ENCODE measurements at regions not wholly inside any gene's neighbourhood (a gene's known extent, or its start where the extent isn't known, plus 50 kb on each side); places are given as distances from the start of the nearest gene placed in this dataset.
A peak's percentile ranks its signal among the peaks of the same experiment; 100 is the strongest.
"Not testable (repeated sequence)": the region's sequence is repeated elsewhere in the genome, so short reads cannot be mapped to it uniquely, and the experiment has no call there.

- DNase-seq (ENCODE audit: low read depth in 1 of 2, low spot score in 1 of 2) = no peak
- in situ Hi-C loops (cut with HindIII; ENCODE audit: low pct_unique_long_range_greater_than_20kb, low sequenced_read_pairs) = no loop called here
- no peak for TF ChIP-seq JUND (IDR thresholded peaks at IDR 0.05; ENCODE audit: low read depth)
Observed at GRCh38 chr13:96934889-96935489, 59.3 kb downstream of the OXGR1 start.

- TF ChIP-seq JUND (IDR thresholded peaks at IDR 0.05; ENCODE audit: low read depth) = no peak
- in situ Hi-C loops (cut with HindIII; ENCODE audit: low pct_unique_long_range_greater_than_20kb, low sequenced_read_pairs) = no loop called here
- DNase-seq (ENCODE audit: low read depth in 1 of 2, low spot score in 1 of 2) = peak in 1 of 2 experiments; percentile 15
Observed at GRCh38 chr13:96925916-96926628, 68.2 kb downstream of the OXGR1 start.

- TF ChIP-seq JUND (IDR thresholded peaks at IDR 0.05; ENCODE audit: low read depth) = no peak
- in situ Hi-C loops (cut with HindIII; ENCODE audit: low pct_unique_long_range_greater_than_20kb, low sequenced_read_pairs) = no loop called here
- no peak for DNase-seq (ENCODE audit: low read depth in 1 of 2, low spot score in 1 of 2)
Observed at GRCh38 chr13:96925477-96925876, 68.8 kb downstream of the OXGR1 start.

GRCh38 chr13:96918861-96919631, 75.2 kb downstream of the OXGR1 start:
- DNase-seq (ENCODE audit: low read depth in 1 of 2, low spot score in 1 of 2); in situ Hi-C loops (cut with HindIII; ENCODE audit: low pct_unique_long_range_greater_than_20kb, low sequenced_read_pairs): not testable (repeated sequence)

GRCh38 chr13:96904232-96904631, 90.0 kb downstream of the OXGR1 start:
- in situ Hi-C loops (cut with HindIII; ENCODE audit: low pct_unique_long_range_greater_than_20kb, low sequenced_read_pairs) = no loop called here
- no peak for DNase-seq (ENCODE audit: low read depth in 1 of 2, low spot score in 1 of 2)
- no peak for TF ChIP-seq JUND (IDR thresholded peaks at IDR 0.05; ENCODE audit: low read depth)

GRCh38 chr13:96903085-96903484, 91.2 kb downstream of the OXGR1 start:
- no peak for TF ChIP-seq JUND (IDR thresholded peaks at IDR 0.05; ENCODE audit: low read depth)
- in situ Hi-C loops (cut with HindIII; ENCODE audit: low pct_unique_long_range_greater_than_20kb, low sequenced_read_pairs) = no loop called here
- DNase-seq (ENCODE audit: low read depth in 1 of 2, low spot score in 1 of 2) = no peak

GRCh38 chr13:96900986-96901385, 93.3 kb downstream of the OXGR1 start:
- in situ Hi-C loops (cut with HindIII; ENCODE audit: low pct_unique_long_range_greater_than_20kb, low sequenced_read_pairs) = no loop called here
- DNase-seq (ENCODE audit: low read depth in 1 of 2, low spot score in 1 of 2) = no peak

GRCh38 chr13:96899946-96900345, 94.3 kb downstream of the OXGR1 start:
- DNase-seq (ENCODE audit: low read depth in 1 of 2, low spot score in 1 of 2) = no peak
- no peak for TF ChIP-seq JUND (IDR thresholded peaks at IDR 0.05; ENCODE audit: low read depth)
- in situ Hi-C loops (cut with HindIII; ENCODE audit: low pct_unique_long_range_greater_than_20kb, low sequenced_read_pairs) = no loop called here

More at GRCh38 chr13:96900986-96901385, 93.3 kb downstream of the OXGR1 start:
- no peak for TF ChIP-seq JUND (IDR thresholded peaks at IDR 0.05; ENCODE audit: low read depth)

GRCh38 chr13:96898646-96899254, 95.5 kb downstream of the OXGR1 start:
- no peak for TF ChIP-seq JUND (IDR thresholded peaks at IDR 0.05; ENCODE audit: low read depth)
- in situ Hi-C loops (cut with HindIII; ENCODE audit: low pct_unique_long_range_greater_than_20kb, low sequenced_read_pairs) = no loop called here
- DNase-seq (ENCODE audit: low read depth in 1 of 2, low spot score in 1 of 2) = no peak

GRCh38 chr13:96898212-96898611, 96.1 kb downstream of the OXGR1 start:
- in situ Hi-C loops (cut with HindIII; ENCODE audit: low pct_unique_long_range_greater_than_20kb, low sequenced_read_pairs) = no loop called here
- no peak for TF ChIP-seq JUND (IDR thresholded peaks at IDR 0.05; ENCODE audit: low read depth)
- DNase-seq (ENCODE audit: low read depth in 1 of 2, low spot score in 1 of 2) = no peak
